HepG2 (cell line): ENCODE measurements at regions not wholly inside any gene's neighbourhood (a gene's known extent, or its start where the extent isn't known, plus 50 kb on each side); places are given as distances from the start of the nearest gene placed in this dataset.

Source experiments
- ATAC-seq: fragments of 200-7000 bp; cut with Tn5 transposase; 3 replicates; pipeline ENCODE4 v1.9.1; 2020; ENCODE audit warnings: mild to moderate bottlenecking, moderate library complexity
- BruUV-seq: library from RNA; stranded (reverse); fragments of 400-500 nt; replicated peaks from 2 replicates; lab custom pipeline; 2021; lab: Mats Ljungman, UMichigan
- CTCF ChIA-PET: fragments of 300-600 bp; formaldehyde crosslinking; extraction: SDS; loops from one replicate; lab custom pipeline; 2021; ENCODE audit warnings: low total read pairs, inconsistent platforms, low intra/inter-chr PET ratio; lab: Yijun Ruan, JAX
- POLR2A ChIA-PET: fragments of 350-600 bp; sonication (Branson Sonifier 250); formaldehyde crosslinking; loops from one replicate; lab custom pipeline; 2020; ENCODE audit warnings: antibody characterized with exemption, inconsistent platforms; lab: Yijun Ruan, JAX
- DNase-seq: peaks from one replicate; pipeline ENCODE4 v3.0.0-alpha.2; 2015; ENCODE audit warnings: low spot score
- FAIRE-seq: peaks from 3 replicates; lab custom pipeline; 2011; peaks lifted over from hg19 to GRCh38; lab: Jason Lieb, UNC
- H2AFZ ChIP-seq: one replicate; pipeline ENCODE4 v1.6.1; 2011; ENCODE audit warnings: low read length, inconsistent platforms
- H3K27ac ChIP-seq: fragments of 300-600 bp; 3 replicates; pipeline ENCODE4 v1.8.0; 2011; ENCODE audit warnings: mixed run types, mild to moderate bottlenecking, mixed read lengths, low read length, inconsistent platforms; ENCODE audit not compliant: insufficient read depth; ENCODE audit errors: extremely low read length
- H3K27me3 ChIP-seq, 2 experiments: fragments of 200-600 bp in 1 of 2; 2 replicates in 1 of 2; 3 replicates in 1 of 2; pipeline versions ENCODE4 v1.6.0 to v1.8.0; 2011; ENCODE audit warnings: low read length in 2 of 2, mild to moderate bottlenecking in 2 of 2, moderate library complexity in 2 of 2, inconsistent platforms in 1 of 2; ENCODE audit not compliant: insufficient read depth in 2 of 2, control insufficient read depth in 1 of 2
- H3K36me3 ChIP-seq, 2 experiments: fragments of 200-600 bp in 1 of 2; replicated peaks in 1 of 2; 2 replicates in 1 of 2; 3 replicates in 1 of 2; pipeline versions ENCODE4 v1.5.1 to v1.8.0; 2011; ENCODE audit warnings: low read length in 2 of 2, inconsistent platforms in 1 of 2; ENCODE audit not compliant: insufficient read depth in 2 of 2, control insufficient read depth in 1 of 2
- H3K4me1 ChIP-seq: 2 replicates; pipeline ENCODE4 v1.5.1; 2012; ENCODE audit warnings: low read length, inconsistent platforms; ENCODE audit not compliant: insufficient read depth
- H3K4me2 ChIP-seq: 2 replicates; pipeline ENCODE4 v1.6.0; 2011; ENCODE audit warnings: low read depth, low read length, inconsistent platforms
- H3K4me3 ChIP-seq, 3 experiments: fragments of 200-600 bp in 1 of 3; sonication (generic), shearing (Covaris generic) in 1 of 3; replicated peaks in 1 of 3; 2 replicates each; pipeline ENCODE4 v1.5.1; 2011 to 2016; ENCODE audit warnings: low read length in 3 of 3, inconsistent platforms in 2 of 3, low read depth in 2 of 3, mild to moderate bottlenecking in 2 of 3, control low read depth in 1 of 3, mixed read lengths in 1 of 3; ENCODE audit not compliant: insufficient read depth in 1 of 3
- H3K79me2 ChIP-seq: one replicate; pipeline ENCODE4 v1.6.1; 2011; ENCODE audit warnings: low read length, inconsistent platforms; ENCODE audit not compliant: insufficient read depth
- H3K9ac ChIP-seq: 2 replicates; pipeline ENCODE4 v1.6.0; 2011; ENCODE audit warnings: mild to moderate bottlenecking, low read depth, low read length, inconsistent platforms; ENCODE audit not compliant: insufficient read depth
- H3K9me3 ChIP-seq: 2 replicates; pipeline ENCODE4 v1.5.1; 2012; ENCODE audit warnings: mild to moderate bottlenecking, low read length
- H4K20me1 ChIP-seq: 2 replicates; pipeline ENCODE4 v1.6.0; 2011; ENCODE audit warnings: inconsistent platforms, mild to moderate bottlenecking, low read length, moderate library complexity; ENCODE audit not compliant: insufficient read depth
- ARID4A ChIP-seq: sonication (generic); formaldehyde crosslinking; IDR thresholded peaks from 2 replicates; pipeline ENCODE4 v1.5.0; 2020; ENCODE audit warnings: mild to moderate bottlenecking, missing genetic modification reagents, borderline replicate concordance
- DRAP1 ChIP-seq: IDR thresholded peaks from 2 replicates; pipeline ENCODE4 v1.6.1; 2016; ENCODE audit warnings: missing genetic modification reagents, missing compliant biosample characterization
- FIP1L1 ChIP-seq: fragments of 200-400 bp; formaldehyde crosslinking; IDR thresholded peaks from 2 replicates; pipeline ENCODE4 v1.6.1; 2018; ENCODE audit warnings: low read depth, mild to moderate bottlenecking, low read length, moderate library complexity, borderline replicate concordance; ENCODE audit not compliant: insufficient read depth
- JDP2 ChIP-seq: sonication (generic); formaldehyde crosslinking; IDR thresholded peaks from 2 replicates; pipeline ENCODE4 v1.8.1; 2022; ENCODE audit warnings: missing genetic modification reagents, borderline replicate concordance
- MLX ChIP-seq: IDR thresholded peaks from 2 replicates; pipeline ENCODE4 v1.6.1; 2016
- MTA1 ChIP-seq: sonication (generic); formaldehyde crosslinking; IDR thresholded peaks from 2 replicates; pipeline ENCODE4 v1.4.0; 2020; ENCODE audit warnings: missing genetic modification reagents, mild to moderate bottlenecking, borderline replicate concordance
- PPARG ChIP-seq: conservative IDR thresholded peaks from 2 replicates; pipeline ENCODE4 v1.6.1; 2016; ENCODE audit warnings: missing biosample characterization, missing genetic modification reagents
- SNAI1 ChIP-seq: sonication (generic); formaldehyde crosslinking; IDR thresholded peaks from 2 replicates; pipeline ENCODE4 v1.5.0; 2020; ENCODE audit warnings: mild to moderate bottlenecking, missing genetic modification reagents, borderline replicate concordance
- ZKSCAN1 ChIP-seq: fragments of 150-350 bp; IDR thresholded peaks from 2 replicates; pipeline ENCODE4 v1.6.1; 2014; ENCODE audit warnings: low read length
- ZNF407 ChIP-seq: sonication (generic); formaldehyde crosslinking; IDR thresholded peaks from one replicate; pipeline ENCODE4 v1.5.1; 2020; ENCODE audit warnings: mild to moderate bottlenecking, missing genetic modification reagents; ENCODE audit errors: not compliant biosample characterization
- ZNF674 ChIP-seq: sonication (generic); formaldehyde crosslinking; IDR thresholded peaks from 2 replicates; pipeline ENCODE4 v1.5.0; 2020; ENCODE audit warnings: low read depth, mild to moderate bottlenecking, missing genetic modification reagents
- WGBS: methylation state at CpG from one replicate; pipeline ENCODE4 v1.1.6; 2017; ENCODE audit warnings: low lambda C conversion rate; 5-methylcytosine and 5-hydroxymethylcytosine counted together
- in situ Hi-C: cut with HindIII; loops from 2 replicates; pipeline ENCODE4 v1.10.0; 2017; ENCODE audit warnings: low pct_unique_long_range_greater_than_20kb; ENCODE audit not compliant: extremely low pct_ligation_motif_present
- intact Hi-C: fragments of 100-400 bp; cut with micrococcal nuclease; formaldehyde crosslinking; loops from one replicate; pipeline ENCODE4 v1.10.0; 2022; ENCODE audit not compliant: unreplicated experiment

- no peaks in the 10 kb centered on the region for H4K20me1 ChIP-seq
- in situ Hi-C loops, result no loop called here
- 0% methylated on average over 2 of the region's 2 CpGs for WGBS
- DNase-seq, result no peak
- no peak overlapping the region for H3K4me3 ChIP-seq
- TF ChIP-seq ARID4A (CRISPR knock-in tag) (no peak), ZNF674 (no peak), PPARG (CRISPR knock-in tag) (no peak), FIP1L1 (no peak), DRAP1 (CRISPR knock-in tag) (no peak), SNAI1 (CRISPR knock-in tag) (no peak), MLX (CRISPR knock-in tag) (no peak), ZKSCAN1 (no peak), JDP2 (CRISPR knock-in tag) (no peak), ZNF407 (CRISPR knock-in tag) (no peak), MTA1 (CRISPR knock-in tag) (no peak)
- TF ChIP-seq, all 625 proteins: peak for 0
- Histone ChIP-seq H2AFZ (no peak overlapping the region), H3K9me3 (peaks cover 79% of the 10 kb centered on the region), H3K79me2 (no peaks in the 10 kb centered on the region), H3K27me3 (no peaks in the 10 kb centered on the region), H3K9ac (no peak overlapping the region), H3K4me2 (no peak overlapping the region), H3K27ac (no peak overlapping the region), H3K4me1 (no peaks in the 10 kb centered on the region), H3K36me3 (no peaks in the 10 kb centered on the region)
- ChIA-PET CTCF (no interaction called here), POLR2A (no interaction called here)
- intact Hi-C loops, result no loop called here
- ATAC-seq (no peak), FAIRE-seq (no peak)
- BruUV-seq, result no TSS peak
These were observed 245.2 kb downstream of the EFHB start for GRCh38 chr3:19688767-19689166.
